ENCODE measurements at regions not wholly inside any gene's neighbourhood (a gene's known extent, or its start where the extent isn't known, plus 50 kb on each side); places are given as distances from the start of the nearest gene placed in this dataset.

- in situ Hi-C loops (cut with MboI; ENCODE audit: low sequenced_read_pairs, unreplicated experiment) = no loop called here
- DNase-seq (ENCODE audit: low spot score) = no peak
- no peak for TF ChIP-seq CTCF (IDR thresholded peaks at IDR 0.05; ENCODE audit: borderline replicate concordance, control extremely low read depth, extremely low read depth, insufficient read depth, missing control alignments)
Observed at GRCh38 chr18:45119876-45120275, 439.2 kb downstream of the SETBP1 start.

- no peak for DNase-seq (ENCODE audit: low spot score)
- in situ Hi-C loops (cut with MboI; ENCODE audit: low sequenced_read_pairs, unreplicated experiment) = no loop called here
- no peak for TF ChIP-seq CTCF (IDR thresholded peaks at IDR 0.05; ENCODE audit: borderline replicate concordance, control extremely low read depth, extremely low read depth, insufficient read depth, missing control alignments)
Observed at GRCh38 chr18:45121146-45121545, 440.5 kb downstream of the SETBP1 start.

- no peak for TF ChIP-seq CTCF (IDR thresholded peaks at IDR 0.05; ENCODE audit: borderline replicate concordance, control extremely low read depth, extremely low read depth, insufficient read depth, missing control alignments)
- in situ Hi-C loops (cut with MboI; ENCODE audit: low sequenced_read_pairs, unreplicated experiment) = no loop called here
- no peak for DNase-seq (ENCODE audit: low spot score)
Observed at GRCh38 chr18:45122506-45122905, 441.8 kb downstream of the SETBP1 start.

GRCh38 chr18:45127405-45127804 is 446.7 kb downstream of the SETBP1 start:
- in situ Hi-C loops (cut with MboI; ENCODE audit: low sequenced_read_pairs, unreplicated experiment) = no loop called here
- TF ChIP-seq CTCF (IDR thresholded peaks at IDR 0.05; ENCODE audit: borderline replicate concordance, control extremely low read depth, extremely low read depth, insufficient read depth, missing control alignments) = no peak
- DNase-seq (ENCODE audit: low spot score) = no peak

DNA sequence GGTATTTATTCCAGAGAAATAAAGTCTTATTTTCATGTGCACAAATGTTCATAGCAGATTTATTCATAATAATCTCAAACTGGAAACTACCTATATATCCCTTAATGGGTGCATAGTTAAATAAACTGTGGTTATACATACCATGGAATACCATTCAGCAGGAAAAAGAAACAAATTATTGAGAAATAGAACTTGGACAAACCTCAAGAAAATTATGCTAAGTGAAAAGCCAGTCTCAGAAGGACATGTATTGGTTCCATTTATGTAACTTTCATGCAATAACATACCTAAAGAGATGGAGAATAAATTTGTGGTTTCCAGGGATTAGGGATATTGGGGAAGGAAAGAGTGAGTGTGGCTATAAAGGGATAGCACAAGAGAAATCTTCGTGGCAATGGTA is 452.6 kb downstream of the SETBP1 start:
- DNase-seq (ENCODE audit: low spot score) = no peak
- TF ChIP-seq CTCF (IDR thresholded peaks at IDR 0.05; ENCODE audit: borderline replicate concordance, control extremely low read depth, extremely low read depth, insufficient read depth, missing control alignments) = no peak
- in situ Hi-C loops (cut with MboI; ENCODE audit: low sequenced_read_pairs, unreplicated experiment) = no loop called here

DNA sequence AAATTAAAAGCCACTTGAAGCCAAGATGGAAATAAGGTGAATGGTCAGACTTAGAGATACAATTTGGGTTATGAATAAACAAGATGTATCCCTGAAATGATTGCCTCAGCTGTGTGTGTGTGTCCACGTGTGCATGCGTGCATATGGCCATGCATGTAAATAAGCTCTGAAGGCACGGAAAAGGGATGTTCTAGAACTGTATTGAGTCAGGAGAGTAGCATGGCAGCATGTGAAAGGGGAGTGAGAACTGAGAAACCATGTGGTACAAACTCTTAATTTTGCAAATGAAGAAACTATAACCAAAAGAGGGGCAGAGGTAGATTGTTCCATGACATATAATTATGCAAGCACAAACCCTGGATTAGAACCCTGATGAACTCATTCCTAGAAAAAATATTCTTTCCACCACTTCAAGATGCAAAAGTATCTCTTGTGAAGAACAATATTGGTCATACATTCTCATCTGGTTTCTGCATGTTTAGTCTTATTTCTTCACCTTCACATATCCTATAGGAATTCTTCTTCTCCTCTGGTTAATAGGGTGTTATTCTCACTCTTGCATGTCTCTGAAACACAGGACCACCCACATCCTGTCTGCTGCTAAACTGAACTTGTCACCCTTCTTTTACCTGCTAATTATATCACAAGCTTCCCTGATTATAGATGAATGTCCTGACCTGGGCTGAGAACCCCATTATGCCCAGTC is 455.8 kb downstream of the SETBP1 start:
- no peak for TF ChIP-seq CTCF (IDR thresholded peaks at IDR 0.05; ENCODE audit: borderline replicate concordance, control extremely low read depth, extremely low read depth, insufficient read depth, missing control alignments)
- no peak for DNase-seq (ENCODE audit: low spot score)
- in situ Hi-C loops (cut with MboI; ENCODE audit: low sequenced_read_pairs, unreplicated experiment) = no loop called here
